ENCODE measurements at regions not wholly inside any gene's neighbourhood (a gene's known extent, or its start where the extent isn't known, plus 50 kb on each side); places are given as distances from the start of the nearest gene placed in this dataset.

- H3K79me2 ChIP-seq (ENCODE audit: insufficient read depth, low read length) = peaks cover 27% of the 10 kb centered on the region
- H3K9me2 ChIP-seq (ENCODE audit: low read depth, low read length) = no peaks in the 10 kb centered on the region
- H3K36me3 ChIP-seq (ENCODE audit: insufficient read depth, low read length) = no peaks in the 10 kb centered on the region
- TF ChIP-seq EZH2 (IDR thresholded peaks at IDR 0.05; ENCODE audit: borderline replicate concordance, low read length) (no peak), CTCF (IDR thresholded peaks at IDR 0.05; ENCODE audit: low read length) (no peak)
- H3K4me2 ChIP-seq (ENCODE audit: low read length) = peak overlapping the region; percentile 82
- H3K9me3 ChIP-seq (ENCODE audit: low read length) = no peaks in the 10 kb centered on the region
- no peak overlapping the region for H2AFZ ChIP-seq (ENCODE audit: low read length)
- peaks cover 59% of the 10 kb centered on the region for H3K4me1 ChIP-seq (ENCODE audit: insufficient read depth, low read length, severe bottlenecking)
- H3K9ac ChIP-seq (ENCODE audit: low read length) = peak overlapping the region; percentile 85
- H3F3A ChIP-seq (ENCODE audit: insufficient read depth, low read length) = no peaks in the 10 kb centered on the region
- H3K27ac ChIP-seq (ENCODE audit: low read depth, low read length, poor library complexity, severe bottlenecking) = no peak overlapping the region
- no peaks in the 10 kb centered on the region for H3K27me3 ChIP-seq (ENCODE audit: insufficient read depth, low read length)
- peak overlapping the region; percentile 94 for H3K4me3 ChIP-seq (ENCODE audit: low read depth, low read length, poor library complexity, severe bottlenecking)
- no peaks in the 10 kb centered on the region for H4K20me1 ChIP-seq (ENCODE audit: insufficient read depth, low read length)
These were observed 132.9 kb upstream of the MGAT5 start for GRCh38 chr2:134120733-134121630.

DNA sequence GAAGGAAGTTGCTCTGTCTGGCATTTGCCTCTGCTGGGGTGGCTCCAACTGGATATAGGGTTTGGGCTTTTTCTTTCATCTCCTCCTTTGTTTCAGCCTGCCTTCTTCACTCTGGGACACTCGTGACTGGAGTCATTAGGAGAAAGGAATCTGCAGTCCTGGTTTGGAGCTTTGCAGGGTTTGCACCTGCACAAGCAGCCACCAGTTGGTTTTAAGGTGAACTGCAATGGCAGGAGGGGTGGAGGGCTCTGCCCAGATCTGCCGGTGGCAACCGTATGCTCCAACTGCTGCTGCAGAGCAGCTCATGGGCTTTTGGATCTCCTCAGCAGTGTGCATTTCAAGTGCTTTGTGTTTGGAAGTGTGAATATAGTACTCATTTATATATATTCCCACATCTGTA, 131.3 kb upstream of the MGAT5 start:
- Histone ChIP-seq H3K27ac (ENCODE audit: low read depth, low read length, poor library complexity, severe bottlenecking) (no peak overlapping the region), H3F3A (ENCODE audit: insufficient read depth, low read length) (no peaks in the 10 kb centered on the region), H2AFZ (ENCODE audit: low read length) (no peak overlapping the region), H3K79me2 (ENCODE audit: insufficient read depth, low read length) (peaks cover 41% of the 10 kb centered on the region), H3K27me3 (ENCODE audit: insufficient read depth, low read length) (no peaks in the 10 kb centered on the region), H3K9me3 (ENCODE audit: low read length) (no peaks in the 10 kb centered on the region), H4K20me1 (ENCODE audit: insufficient read depth, low read length) (no peaks in the 10 kb centered on the region), H3K9me2 (ENCODE audit: low read depth, low read length) (no peaks in the 10 kb centered on the region), H3K9ac (ENCODE audit: low read length) (no peak overlapping the region), H3K4me3 (ENCODE audit: low read depth, low read length, poor library complexity, severe bottlenecking) (peak overlapping the region; percentile 94), H3K36me3 (ENCODE audit: insufficient read depth, low read length) (no peaks in the 10 kb centered on the region), H3K4me2 (ENCODE audit: low read length) (peak overlapping the region; percentile 82; the same call in 1 of the 2 replicates), H3K4me1 (ENCODE audit: insufficient read depth, low read length, severe bottlenecking) (peaks cover 75% of the 10 kb centered on the region)
- TF ChIP-seq EZH2 (IDR thresholded peaks at IDR 0.05; ENCODE audit: borderline replicate concordance, low read length) (no peak), CTCF (IDR thresholded peaks at IDR 0.05; ENCODE audit: low read length) (peak; percentile 31; the same call in 1 of the 2 replicates)

DNA sequence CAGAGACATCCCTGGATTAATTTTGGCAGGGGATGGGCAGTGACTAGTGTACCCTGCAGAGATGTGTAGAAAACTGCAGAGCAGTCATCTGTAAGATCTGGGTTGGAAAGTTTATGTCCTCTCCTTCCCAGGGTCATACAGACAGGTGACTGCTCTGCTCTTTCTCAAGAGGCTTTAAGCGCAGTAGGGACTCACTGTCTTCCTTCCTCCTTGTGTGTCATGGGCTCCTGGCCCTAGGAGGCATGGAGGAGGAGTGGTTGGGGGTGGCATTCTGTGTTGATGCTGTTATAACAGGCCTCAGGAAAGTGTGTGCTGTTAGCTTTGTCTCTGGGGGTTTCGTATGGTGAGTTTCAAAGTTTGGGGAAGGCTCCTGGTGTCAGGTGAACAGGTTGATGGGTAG, 130.5 kb upstream of the MGAT5 start:
- TF ChIP-seq EZH2 (IDR thresholded peaks at IDR 0.05; ENCODE audit: borderline replicate concordance, low read length) (no peak), CTCF (IDR thresholded peaks at IDR 0.05; ENCODE audit: low read length) (no peak)
- H3K27ac ChIP-seq (ENCODE audit: low read depth, low read length, poor library complexity, severe bottlenecking) = peak overlapping the region; percentile 2
- peaks cover 41% of the 10 kb centered on the region for H3K79me2 ChIP-seq (ENCODE audit: insufficient read depth, low read length)
- H3F3A ChIP-seq (ENCODE audit: insufficient read depth, low read length) = no peaks in the 10 kb centered on the region
- no peaks in the 10 kb centered on the region for H3K9me2 ChIP-seq (ENCODE audit: low read depth, low read length)
- H3K36me3 ChIP-seq (ENCODE audit: insufficient read depth, low read length) = no peaks in the 10 kb centered on the region
- H3K27me3 ChIP-seq (ENCODE audit: insufficient read depth, low read length) = no peaks in the 10 kb centered on the region
- H3K4me1 ChIP-seq (ENCODE audit: insufficient read depth, low read length, severe bottlenecking) = peaks cover 82% of the 10 kb centered on the region
- H2AFZ ChIP-seq (ENCODE audit: low read length) = no peak overlapping the region
- H3K9me3 ChIP-seq (ENCODE audit: low read length) = no peaks in the 10 kb centered on the region
- H3K4me2 ChIP-seq (ENCODE audit: low read length) = peak overlapping the region; percentile 82; the same call in 1 of the 2 replicates
- no peak overlapping the region for H3K9ac ChIP-seq (ENCODE audit: low read length)
- no peaks in the 10 kb centered on the region for H4K20me1 ChIP-seq (ENCODE audit: insufficient read depth, low read length)
- H3K4me3 ChIP-seq (ENCODE audit: low read depth, low read length, poor library complexity, severe bottlenecking) = peak overlapping the region; percentile 2
